ENCODE measurements at regions not wholly inside any gene's neighbourhood (a gene's known extent, or its start where the extent isn't known, plus 50 kb on each side); places are given as distances from the start of the nearest gene placed in this dataset.

GRCh38 chr5:8912106-8912505, 633.8 kb downstream of the SEMA5A start:
- TF ChIP-seq CTCF (IDR thresholded peaks at IDR 0.05), result no peak
- TF ChIP-seq POLR2A (IDR thresholded peaks at IDR 0.05), result no peak
